Liver (tissue), 8 donors: ENCODE measurements at regions not wholly inside any gene's neighbourhood (a gene's known extent, or its start where the extent isn't known, plus 50 kb on each side); places are given as distances from the start of the nearest gene placed in this dataset.

Experiments
- DNase-seq: peaks from one replicate; pipeline ENCODE4 v3.0.0-alpha.2; 2017; ENCODE audit warnings: low spot score
- H3K27ac ChIP-seq, 2 donors: one replicate each; pipeline ENCODE4 v1.7.0; 2013; ENCODE audit warnings: inconsistent platforms in 2 of 2, low read length in 2 of 2, control low read depth in 1 of 2, low read depth in 1 of 2, mild to moderate bottlenecking in 1 of 2
- H3K27me3 ChIP-seq, 4 donors: one replicate each; pipeline versions ENCODE4 v1.6.1 to v1.7.0; 2013; ENCODE audit warnings: low read length in 3 of 4, inconsistent platforms in 1 of 4, mild to moderate bottlenecking in 1 of 4, moderate library complexity in 1 of 4; ENCODE audit not compliant: control insufficient read depth in 4 of 4, insufficient read depth in 4 of 4
- H3K36me3 ChIP-seq, 4 donors: one replicate each; pipeline versions ENCODE4 v1.6.1 to v1.7.0; 2013; ENCODE audit warnings: low read length in 3 of 4, mild to moderate bottlenecking in 3 of 4, low read depth in 1 of 4, moderate library complexity in 1 of 4; ENCODE audit not compliant: control insufficient read depth in 4 of 4, insufficient read depth in 3 of 4
- H3K4me1 ChIP-seq, 4 donors: one replicate each; pipeline versions ENCODE4 v1.6.1 to v1.7.0; 2013; ENCODE audit warnings: low read length in 3 of 4, mild to moderate bottlenecking in 3 of 4, moderate library complexity in 1 of 4; ENCODE audit not compliant: control insufficient read depth in 4 of 4, insufficient read depth in 4 of 4
- H3K4me3 ChIP-seq, 3 donors: one replicate each; pipeline versions ENCODE4 v1.6.1 to v1.7.0; 2013; ENCODE audit warnings: low read length in 3 of 3, control low read depth in 1 of 3, low read depth in 1 of 3, mild to moderate bottlenecking in 1 of 3
- H3K9ac ChIP-seq, 2 donors: one replicate each; pipeline ENCODE4 v1.7.0; 2013; ENCODE audit warnings: low read length in 2 of 2, mild to moderate bottlenecking in 2 of 2, moderate library complexity in 2 of 2, control low read depth in 1 of 2, low read depth in 1 of 2
- H3K9me3 ChIP-seq, 4 donors: one replicate each; pipeline versions ENCODE4 v1.6.1 to v1.7.0; 2013; ENCODE audit warnings: low read length in 3 of 4; ENCODE audit not compliant: control insufficient read depth in 4 of 4
- ATF3 ChIP-seq: IDR thresholded peaks from 2 replicates; pipeline ENCODE4 v1.6.1; 2016; ENCODE audit warnings: antibody characterized with exemption
- CTCF ChIP-seq: fragments of 150-350 bp; IDR thresholded peaks from 2 replicates; pipeline ENCODE4 v1.5.1; 2017; ENCODE audit warnings: improper control_type of control experiment, low read depth, low read length; ENCODE audit not compliant: missing input control
- EGR1 ChIP-seq, 2 donors: IDR thresholded peaks; 2 replicates each; pipeline ENCODE4 v1.6.1; 2016 to 2018; ENCODE audit warnings: antibody characterized with exemption in 2 of 2, low read depth in 2 of 2
- FOXA1 ChIP-seq: IDR thresholded peaks from 2 replicates; pipeline ENCODE4 v1.6.1; 2016; ENCODE audit warnings: antibody characterized with exemption
- FOXA2 ChIP-seq: IDR thresholded peaks from 2 replicates; pipeline ENCODE4 v1.6.1; 2016; ENCODE audit warnings: antibody characterized with exemption
- GABPA ChIP-seq, 2 donors: IDR thresholded peaks in 1 of 2; conservative IDR thresholded peaks in 1 of 2; 2 replicates each; pipeline ENCODE4 v1.6.1; 2016; ENCODE audit warnings: antibody characterized with exemption in 2 of 2, mild to moderate bottlenecking in 1 of 2, moderate library complexity in 1 of 2
- HNF4A ChIP-seq, 2 donors: conservative IDR thresholded peaks; 2 replicates each; pipeline ENCODE4 v1.6.1; 2016; ENCODE audit warnings: antibody characterized with exemption in 2 of 2, mild to moderate bottlenecking in 2 of 2
- HNF4G ChIP-seq: IDR thresholded peaks from 2 replicates; pipeline ENCODE4 v1.6.1; 2016; ENCODE audit warnings: antibody characterized with exemption
- JUND ChIP-seq, 2 donors: IDR thresholded peaks; 2 replicates each; pipeline ENCODE4 v1.6.1; 2016; ENCODE audit warnings: antibody characterized with exemption in 2 of 2
- MAX ChIP-seq: IDR thresholded peaks from 2 replicates; pipeline ENCODE4 v1.6.1; 2016; ENCODE audit warnings: antibody characterized with exemption
- NR2F2 ChIP-seq: IDR thresholded peaks from 2 replicates; pipeline ENCODE4 v1.6.1; 2016; ENCODE audit warnings: antibody characterized with exemption
- RAD21 ChIP-seq, 2 donors: IDR thresholded peaks; 2 replicates each; pipeline ENCODE4 v1.6.1; 2016; ENCODE audit warnings: antibody characterized with exemption in 2 of 2, mild to moderate bottlenecking in 2 of 2
- REST ChIP-seq: IDR thresholded peaks from 2 replicates; pipeline ENCODE4 v1.6.1; 2016; ENCODE audit warnings: antibody characterized with exemption, mild to moderate bottlenecking
- RXRA ChIP-seq, 2 donors: IDR thresholded peaks; 2 replicates each; pipeline ENCODE4 v1.6.1; 2017 to 2018; ENCODE audit warnings: antibody characterized with exemption in 2 of 2, mild to moderate bottlenecking in 1 of 2
- SP1 ChIP-seq: IDR thresholded peaks from 2 replicates; pipeline ENCODE4 v1.6.1; 2018; ENCODE audit warnings: antibody characterized with exemption, mild to moderate bottlenecking
- TAF1 ChIP-seq: conservative IDR thresholded peaks from 2 replicates; pipeline ENCODE4 v1.6.1; 2016; ENCODE audit warnings: antibody characterized with exemption, mild to moderate bottlenecking
- YY1 ChIP-seq: IDR thresholded peaks from 2 replicates; pipeline ENCODE4 v1.6.1; 2016; ENCODE audit warnings: antibody characterized with exemption, mild to moderate bottlenecking
- ZBTB33 ChIP-seq: IDR thresholded peaks from 2 replicates; pipeline ENCODE4 v1.6.1; 2016; ENCODE audit warnings: antibody characterized with exemption
- WGBS: extraction: QIAGEN DNeasy Blood & Tissue Kit; methylation state at CpG from one replicate; pipeline ENCODE4 v1.1.7; 2013; 5-methylcytosine and 5-hydroxymethylcytosine counted together
- donor health status: healthy.
- donor health status: healthy.
- donor health status: healthy.
- donor health status: healthy.
- donor health status: healthy.

- no peaks in the 10 kb centered on the region for H3K36me3 ChIP-seq
Measured at GRCh38 chr2:217011576-217011975, 151.7 kb upstream of the TNP1 start.

GRCh38 chr2:217010173-217010572 lies 150.3 kb upstream of the TNP1 start:
- Histone ChIP-seq H3K27me3 (no peaks in the 10 kb centered on the region), H3K27ac (peak overlapping the region in 1 of 2 donors; percentile 70), H3K9me3 (no peaks in the 10 kb centered on the region), H3K9ac (no peak overlapping the region), H3K4me3 (no peak overlapping the region), H3K4me1 (peaks cover 0 to 4% (median 0%) of the 10 kb centered on the region in 4 donors), H3K36me3 (no peaks in the 10 kb centered on the region)
- WGBS = 36% methylated on average over 3 of the region's 3 CpGs
- no peak for DNase-seq
- peak; percentile 22 for TF ChIP-seq ZBTB33
- peak; percentile 57 for TF ChIP-seq RAD21 (IDR thresholded peaks at IDR 0.05)
- TF ChIP-seq MAX = peak; percentile 72
- peak; percentile 96 for TF ChIP-seq SP1
- peak; percentile 70 for TF ChIP-seq REST
- peak; percentile 84 to 89 for TF ChIP-seq HNF4A (conservative IDR thresholded peaks at IDR 0.05)
- peak in 1 of 2 donors; percentile 46 for TF ChIP-seq GABPA (IDR thresholded peaks at IDR 0.05 in 1 of 2, conservative IDR thresholded peaks at IDR 0.05 in 1 of 2)
- no peak for TF ChIP-seq TAF1
- peak in 1 of 2 donors; percentile 58 for TF ChIP-seq EGR1 (IDR thresholded peaks at IDR 0.05; ENCODE audit: low read depth in 2 of 2)
- peak; percentile 74 for TF ChIP-seq YY1
- TF ChIP-seq CTCF = no peak
- peak; percentile 53 for TF ChIP-seq HNF4G
- TF ChIP-seq JUND (IDR thresholded peaks at IDR 0.05) = peak in 1 of 2 donors; percentile 81
- TF ChIP-seq NR2F2 = no peak
- TF ChIP-seq FOXA1 = peak; percentile 98
- peak; percentile 99 for TF ChIP-seq FOXA2
- TF ChIP-seq ATF3 = peak; percentile 83
- TF ChIP-seq RXRA (IDR thresholded peaks at IDR 0.05) = peak; percentile 72 to 92

More at GRCh38 chr2:217011576-217011975, 151.7 kb upstream of the TNP1 start:
- Histone ChIP-seq H3K27me3 (no peaks in the 10 kb centered on the region), H3K27ac (no peak overlapping the region), H3K9me3 (no peaks in the 10 kb centered on the region), H3K4me3 (no peak overlapping the region), H3K4me1 (peaks cover 0 to 4% (median 0%) of the 10 kb centered on the region in 4 donors), H3K9ac (no peak overlapping the region)
- no peak for DNase-seq
- 95% methylated on average over 4 of the region's 4 CpGs for WGBS
- TF ChIP-seq ZBTB33 (no peak), RXRA (IDR thresholded peaks at IDR 0.05) (no peak), ATF3 (no peak), TAF1 (no peak)
